HG03196 (cell line): ENCODE measurements at regions not wholly inside any gene's neighbourhood (a gene's known extent, or its start where the extent isn't known, plus 50 kb on each side); places are given as distances from the start of the nearest gene placed in this dataset.
A peak's percentile ranks its signal among the peaks of the same experiment; 100 is the strongest.

Experiments
- ATAC-seq: cut with Tn5 transposase; IDR thresholded peaks from one replicate; pipeline ENCODE4 v1.9.1; 2021; ENCODE audit not compliant: unreplicated experiment

GRCh38 chr2:147099845-147100244 is 745.0 kb upstream of the ACVR2A start:
- no peak for ATAC-seq

GRCh38 chr2:147098940-147099339 is 745.9 kb upstream of the ACVR2A start:
- ATAC-seq = no peak

GRCh38 chr2:147097747-147098146 is 747.1 kb upstream of the ACVR2A start:
- ATAC-seq = no peak

GRCh38 chr2:147096671-147097070 is 748.2 kb upstream of the ACVR2A start:
- ATAC-seq = no peak

GRCh38 chr2:147095376-147095775 is 749.5 kb upstream of the ACVR2A start:
- ATAC-seq = no peak

GRCh38 chr2:147094077-147094476 is 750.8 kb upstream of the ACVR2A start:
- ATAC-seq = no peak

GRCh38 chr2:147092266-147092665 is 752.6 kb upstream of the ACVR2A start:
- no peak for ATAC-seq

DNA sequence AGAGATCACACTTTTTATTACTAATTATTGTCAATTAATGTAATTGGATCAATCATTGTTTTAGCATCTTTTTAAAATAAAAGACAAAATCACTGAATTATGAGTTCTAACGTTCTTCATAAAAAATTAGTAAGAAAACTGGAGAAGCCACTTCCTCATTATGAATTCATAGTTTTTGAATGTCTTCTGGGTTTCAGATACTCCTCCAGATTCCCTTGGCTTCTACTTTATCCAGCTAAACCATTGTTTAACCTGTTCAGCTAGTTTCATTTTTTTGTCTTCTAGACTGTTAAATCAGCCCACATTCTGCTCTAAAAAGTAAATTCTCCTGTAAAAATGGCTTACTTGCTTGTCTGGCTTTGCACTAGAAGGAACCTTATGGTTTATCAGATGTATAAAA is 753.4 kb upstream of the ACVR2A start:
- no peak for ATAC-seq

DNA sequence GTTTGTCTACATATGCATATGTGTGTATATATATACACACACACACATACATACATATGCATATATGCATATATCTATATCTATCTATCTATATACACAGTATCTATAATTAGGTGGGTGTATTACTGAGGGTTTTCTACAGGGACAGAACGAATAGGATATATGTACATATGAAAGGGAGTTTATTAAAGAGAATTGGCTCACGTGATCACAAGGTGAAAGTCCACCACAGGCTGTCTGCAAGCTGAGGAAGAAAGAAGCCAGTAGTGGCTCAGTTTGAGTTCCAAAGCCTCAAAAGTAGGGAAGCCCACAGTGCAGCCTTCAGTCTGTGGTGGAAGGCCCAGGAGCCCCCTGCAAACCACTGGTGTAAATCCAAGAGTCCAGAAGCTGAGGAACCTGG is 756.0 kb upstream of the ACVR2A start:
- no peak for ATAC-seq

DNA sequence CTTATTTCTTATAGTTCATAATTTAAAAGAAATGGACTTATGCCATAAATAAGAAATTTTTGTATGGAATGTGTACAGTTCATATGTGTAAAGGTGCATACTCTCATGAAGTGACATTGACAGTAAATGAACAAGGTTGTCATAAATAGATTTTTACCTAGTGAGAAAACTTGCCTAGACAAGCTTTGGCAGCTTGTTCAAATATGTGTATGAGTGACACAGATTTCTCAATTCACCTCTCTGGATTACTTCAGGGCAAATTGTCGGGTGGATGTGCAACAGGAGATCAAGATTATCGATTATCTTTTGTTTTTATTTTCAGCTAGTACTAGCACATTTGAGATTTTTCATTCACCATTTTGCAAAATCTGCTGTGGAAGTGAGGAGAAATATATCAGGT is 758.1 kb upstream of the ACVR2A start:
- no peak for ATAC-seq

DNA sequence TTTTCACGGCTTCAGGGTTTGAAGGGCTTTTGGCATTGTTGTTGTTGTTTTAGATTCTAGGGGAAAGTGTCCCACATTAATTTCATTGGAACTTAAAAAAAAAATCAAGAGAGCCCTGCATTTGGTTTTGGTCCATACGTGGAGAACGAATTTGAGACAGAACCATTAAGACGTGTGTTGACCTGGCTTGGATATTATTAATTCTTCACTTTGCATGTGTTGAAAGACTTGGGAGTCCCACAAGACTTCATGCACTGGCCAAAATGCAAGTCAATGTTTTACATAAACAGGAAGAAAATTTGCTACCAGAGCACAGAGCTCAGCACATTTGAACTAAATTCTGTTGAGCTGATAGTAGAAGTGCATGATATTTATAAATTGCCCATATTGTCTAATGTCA is 761.2 kb upstream of the ACVR2A start:
- no peak for ATAC-seq

GRCh38 chr2:147082850-147083522 is 761.8 kb upstream of the ACVR2A start:
- ATAC-seq = peak; percentile 73

- ATAC-seq = no peak
Observed at GRCh38 chr2:147081831-147082230, 763.0 kb upstream of the ACVR2A start.

DNA sequence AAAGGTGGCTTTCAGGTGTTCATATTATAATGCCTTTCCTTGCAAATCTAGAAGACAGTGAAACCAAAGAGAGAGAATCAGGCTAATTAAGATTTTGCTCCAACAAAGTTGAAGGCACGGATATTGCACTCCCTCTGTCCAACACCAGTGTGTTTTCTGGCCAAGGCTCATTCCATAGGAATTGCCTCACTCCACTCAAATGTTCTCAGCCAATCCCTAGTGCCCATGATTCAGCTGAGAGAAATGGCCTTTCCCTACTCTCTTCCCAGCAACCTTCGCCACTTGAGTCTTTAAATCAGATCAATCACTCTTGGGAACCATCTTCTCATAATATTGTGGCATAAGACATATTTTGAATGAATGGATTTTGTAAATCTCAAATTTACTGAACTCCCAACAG is 768.2 kb upstream of the ACVR2A start:
- ATAC-seq = no peak

DNA sequence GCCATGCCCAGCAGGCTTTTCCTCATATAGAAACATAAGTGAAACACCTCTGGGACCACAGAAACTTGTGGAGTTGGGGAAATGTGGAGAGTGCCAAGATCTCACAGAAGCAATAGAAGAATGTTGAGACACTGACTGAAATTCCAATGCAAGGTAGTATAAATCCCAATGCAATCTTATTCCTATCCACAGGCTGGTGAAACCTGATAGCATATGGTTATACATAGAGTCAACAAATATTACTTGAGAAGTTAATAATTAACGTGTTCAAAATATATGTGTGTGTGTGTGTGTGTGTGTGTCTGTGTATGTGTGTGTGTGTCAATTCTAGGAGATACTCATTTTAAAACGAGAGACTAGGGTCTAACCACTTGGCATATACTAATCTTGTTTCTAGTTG is 776.8 kb upstream of the ACVR2A start:
- ATAC-seq = no peak

GRCh38 chr2:147067136-147067535 is 777.7 kb upstream of the ACVR2A start:
- no peak for ATAC-seq

- ATAC-seq = no peak
Observed at GRCh38 chr2:147062073-147062472, 782.8 kb upstream of the ACVR2A start.

DNA sequence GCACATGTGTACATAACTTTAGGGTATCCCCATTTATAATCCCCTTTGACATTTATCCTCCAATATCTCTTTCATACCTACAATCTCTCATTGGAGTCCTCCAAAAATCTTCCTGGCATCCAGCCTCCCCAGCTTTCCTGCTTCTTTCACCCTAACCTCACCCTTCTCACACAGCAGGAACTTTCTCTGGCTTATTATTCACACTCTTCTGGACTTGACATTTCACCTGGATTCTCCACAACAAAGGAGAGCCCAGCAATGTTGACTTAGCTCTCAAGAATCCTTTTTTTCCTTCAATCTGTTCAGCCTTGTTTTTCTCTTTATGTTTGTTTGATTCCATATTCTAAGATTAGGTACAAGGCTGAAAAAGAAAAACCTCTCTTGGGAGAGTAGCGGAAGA is 783.6 kb upstream of the ACVR2A start:
- no peak for ATAC-seq

DNA sequence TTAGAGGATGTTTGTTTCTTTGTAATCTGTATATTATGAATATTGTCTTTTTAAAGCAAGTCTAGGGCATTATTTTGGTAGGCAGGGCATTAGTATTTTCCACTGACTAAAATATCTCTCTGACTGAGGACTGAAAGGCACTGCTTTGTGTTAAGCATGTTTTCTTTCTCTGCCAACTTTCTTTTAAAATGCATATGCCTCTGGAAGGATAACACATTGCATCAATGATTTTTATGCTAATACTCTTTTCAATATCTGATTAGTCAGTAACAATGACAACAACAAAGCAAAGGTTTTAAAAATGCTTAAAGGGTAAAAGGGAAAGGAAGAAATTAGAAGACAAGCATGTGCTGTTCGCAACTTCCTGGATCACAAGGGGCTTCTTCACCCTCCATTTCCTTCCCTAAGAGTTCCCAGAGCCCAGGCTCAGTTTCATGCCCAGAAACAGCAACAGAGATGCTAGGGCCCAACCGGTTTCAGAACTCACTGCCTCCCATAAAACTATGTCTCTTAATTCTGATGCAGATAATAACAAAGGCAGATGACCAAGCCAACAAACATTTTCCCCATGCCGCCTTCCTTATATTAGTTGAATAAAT is 786.8 kb upstream of the ACVR2A start:
- ATAC-seq = no peak

DNA sequence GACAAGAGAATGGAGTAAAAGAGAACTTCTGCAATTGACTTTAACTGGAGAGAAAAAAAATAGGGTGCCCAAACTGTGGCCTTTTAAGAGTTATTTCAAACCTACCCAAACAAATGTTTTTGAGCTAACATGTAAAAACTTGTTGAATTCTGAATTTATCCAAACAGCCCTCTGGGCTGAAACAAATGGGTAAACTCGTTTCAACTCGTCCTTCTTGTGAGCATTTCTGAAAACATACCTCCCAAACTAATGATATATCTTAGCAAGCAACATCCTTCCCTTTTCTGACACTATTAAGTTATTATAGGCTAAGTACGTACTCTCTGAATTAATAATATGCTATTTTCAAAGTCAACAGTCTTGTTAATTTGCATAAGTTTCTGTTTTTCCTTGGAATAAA is 793.0 kb upstream of the ACVR2A start:
- ATAC-seq = no peak

DNA sequence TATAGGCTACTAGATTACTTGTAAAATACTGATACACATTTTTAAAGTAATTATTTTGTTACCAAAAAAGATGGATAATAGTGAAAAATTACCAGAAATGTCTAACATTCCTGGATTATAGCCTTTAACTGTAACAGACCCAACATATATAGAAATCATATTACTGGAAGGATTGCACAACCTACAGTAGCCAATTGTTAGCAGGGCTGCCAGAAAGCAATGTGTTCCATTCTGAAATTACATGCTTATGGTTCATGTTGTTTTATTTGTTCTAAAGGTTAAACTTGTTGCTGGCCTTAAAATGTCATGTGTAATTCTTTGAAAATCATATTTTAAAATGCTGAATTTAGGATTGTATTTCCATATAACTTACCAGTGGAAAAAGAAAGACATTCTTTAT is 793.6 kb upstream of the ACVR2A start:
- no peak for ATAC-seq

DNA sequence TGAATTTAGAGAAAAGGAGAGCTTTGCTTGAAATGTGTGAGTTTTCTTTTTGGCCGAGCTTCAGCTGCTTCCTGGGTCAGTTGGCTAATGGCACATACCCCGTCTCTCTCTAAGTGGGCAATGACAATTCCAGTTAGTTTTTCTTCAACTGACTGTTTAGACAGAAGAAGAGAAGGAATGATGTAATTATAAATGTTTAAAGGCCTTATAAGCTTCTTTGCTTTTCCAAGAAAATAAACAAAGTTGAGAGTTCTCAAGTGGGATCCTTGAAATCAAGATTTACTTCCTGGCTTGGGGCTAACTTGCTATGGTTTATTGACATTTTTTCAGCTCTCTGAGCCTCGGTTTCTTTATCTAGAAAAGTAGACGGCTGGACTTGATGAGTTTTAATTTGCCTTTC is 794.9 kb upstream of the ACVR2A start:
- no peak for ATAC-seq

- ATAC-seq = no peak
Observed at GRCh38 chr2:147046473-147046872, 798.4 kb upstream of the ACVR2A start.
